ENCODE measurements at regions not wholly inside any gene's neighbourhood (a gene's known extent, or its start where the extent isn't known, plus 50 kb on each side); places are given as distances from the start of the nearest gene placed in this dataset.
"Not testable (repeated sequence)": the region's sequence is repeated elsewhere in the genome, so short reads cannot be mapped to it uniquely, and the experiment has no call there.

DNA sequence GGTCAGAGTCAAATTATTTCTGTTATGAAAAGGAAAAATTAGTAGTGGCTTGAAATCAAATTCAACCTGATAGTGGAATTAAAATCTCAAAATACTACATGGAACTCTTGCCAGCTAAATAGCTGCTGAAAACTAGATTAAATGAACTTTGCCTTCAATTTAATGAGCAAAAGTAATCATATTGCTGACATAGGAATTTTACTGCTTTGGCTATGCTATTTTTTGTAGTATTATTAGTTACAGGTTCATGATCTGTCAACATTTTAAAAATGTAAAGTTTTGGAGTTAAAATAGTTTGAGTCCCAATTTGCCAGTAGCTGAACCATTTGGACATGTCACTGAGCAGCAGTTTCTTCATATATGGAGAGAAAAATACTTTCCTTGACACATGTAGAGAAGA, 81.4 kb downstream of the RERGL start:
- DNase-seq (ENCODE audit: low spot score): no peak

DNA sequence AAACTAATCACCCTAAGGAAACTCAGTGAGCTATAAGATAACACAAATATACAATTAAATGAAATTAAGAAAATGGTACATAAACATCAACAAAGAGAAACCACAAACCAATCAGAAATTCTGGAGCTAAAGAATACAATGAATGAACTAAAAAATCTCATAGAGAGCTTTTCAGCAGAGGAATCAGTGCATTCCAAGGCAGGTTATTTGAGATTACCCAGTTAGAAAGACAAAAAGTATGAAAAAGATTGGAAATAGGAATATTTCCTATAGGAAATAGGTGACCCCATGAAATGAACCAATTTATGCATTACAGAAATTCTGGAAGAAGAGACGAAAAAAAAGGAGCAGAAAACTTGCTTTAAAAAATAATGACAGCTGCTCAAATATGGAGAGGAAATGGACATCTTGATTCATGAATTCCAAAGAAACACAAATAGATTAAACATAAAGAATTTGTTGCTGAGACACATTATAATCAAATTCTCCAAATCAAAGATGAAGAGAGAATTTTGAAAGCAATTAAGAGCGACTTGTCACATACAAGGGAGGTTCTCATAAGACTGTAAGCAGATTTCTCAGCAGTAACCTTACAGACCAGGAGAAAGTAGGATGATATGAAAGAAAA, 90.7 kb downstream of the RERGL start:
- DNase-seq (ENCODE audit: low spot score): no peak

DNA sequence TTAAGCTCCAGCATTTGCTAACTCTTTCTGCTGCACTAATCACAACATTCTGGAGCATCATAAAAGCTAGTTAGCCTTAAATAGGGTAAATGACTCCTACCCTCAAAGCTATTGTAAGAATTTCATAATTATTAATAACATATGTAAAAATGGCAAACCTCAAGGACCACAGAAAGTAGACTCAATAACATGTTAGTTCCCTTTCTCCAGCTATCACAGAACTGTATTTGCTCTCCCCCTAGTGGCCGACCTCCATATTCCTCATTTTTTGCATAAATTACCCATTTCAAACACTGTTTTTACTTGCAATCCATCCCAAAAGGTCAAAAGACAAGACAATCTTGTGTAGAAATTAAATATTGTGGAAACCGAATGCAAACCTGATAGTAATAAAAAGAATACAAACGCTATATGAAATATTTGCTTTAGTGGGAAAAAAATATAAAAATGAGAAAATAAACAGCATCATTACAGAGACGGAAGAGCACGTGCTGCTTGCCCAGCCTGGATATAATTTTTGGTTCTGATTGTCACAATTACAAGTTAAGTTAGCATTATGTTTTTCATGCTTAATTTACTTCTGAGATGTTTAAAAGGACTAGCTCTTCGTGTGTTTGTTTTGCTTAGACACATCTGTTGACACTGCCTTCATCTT, 97.9 kb downstream of the RERGL start:
- DNase-seq (ENCODE audit: low spot score): peak; percentile 36

DNA sequence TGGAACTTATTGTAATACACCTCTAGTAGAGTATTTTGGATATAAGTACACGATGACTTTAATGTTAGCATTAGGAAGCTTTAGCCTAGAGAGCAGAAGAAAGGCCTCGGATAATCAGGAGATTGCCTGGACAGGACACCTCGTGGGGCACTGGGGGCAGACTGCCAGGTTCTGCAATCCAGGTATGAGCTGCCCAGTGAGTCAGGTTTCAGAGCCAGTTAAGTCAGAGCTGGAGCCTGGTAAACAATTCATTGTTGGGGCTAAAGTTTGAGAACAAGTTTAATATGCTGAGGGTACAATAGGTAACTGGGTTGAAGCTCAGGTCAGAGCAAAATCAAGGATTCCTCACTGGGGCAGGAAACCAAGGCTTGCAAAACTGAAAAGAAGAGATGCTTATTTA, 107.4 kb downstream of the RERGL start:
- no peak for DNase-seq (ENCODE audit: low spot score)

DNA sequence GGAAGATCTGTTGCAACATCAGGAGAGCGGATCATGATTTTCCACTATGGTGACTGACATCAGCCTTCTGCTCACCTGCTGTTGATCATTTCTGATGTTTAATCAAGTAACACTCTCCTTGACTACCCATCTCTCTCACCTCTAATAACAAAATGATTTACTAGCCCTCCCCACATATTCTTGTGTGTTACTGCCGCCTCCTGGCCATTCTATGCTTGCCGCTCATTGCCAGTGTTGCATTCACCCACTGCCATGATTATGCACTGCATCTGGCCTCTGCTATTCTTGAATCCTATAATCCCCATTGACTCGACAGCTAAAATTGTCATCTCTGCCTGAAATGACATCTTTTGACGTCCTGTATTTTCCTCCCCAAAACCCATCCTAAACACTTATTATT, 113.8 kb downstream of the RERGL start:
- peak; percentile 27 for DNase-seq (ENCODE audit: low spot score)

DNA sequence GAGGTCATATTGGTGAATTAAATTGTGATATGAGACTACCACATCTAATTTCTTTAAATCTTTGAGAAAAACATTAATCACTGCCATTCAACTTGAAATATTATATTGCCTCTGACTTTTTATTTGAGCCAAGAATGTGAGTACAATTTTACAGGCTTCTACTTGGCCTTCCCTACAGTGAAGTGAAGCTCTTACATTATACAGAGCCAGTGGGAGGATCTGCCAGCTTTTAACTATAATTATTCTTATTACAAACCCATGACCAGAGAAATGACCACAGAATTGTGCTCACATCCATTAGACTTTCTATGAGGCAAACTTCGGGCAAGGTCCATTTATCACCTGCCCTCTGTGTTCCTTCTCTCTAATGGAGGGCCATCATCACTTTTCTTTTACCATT, 114.2 kb downstream of the RERGL start:
- no peak for DNase-seq (ENCODE audit: low spot score)

DNA sequence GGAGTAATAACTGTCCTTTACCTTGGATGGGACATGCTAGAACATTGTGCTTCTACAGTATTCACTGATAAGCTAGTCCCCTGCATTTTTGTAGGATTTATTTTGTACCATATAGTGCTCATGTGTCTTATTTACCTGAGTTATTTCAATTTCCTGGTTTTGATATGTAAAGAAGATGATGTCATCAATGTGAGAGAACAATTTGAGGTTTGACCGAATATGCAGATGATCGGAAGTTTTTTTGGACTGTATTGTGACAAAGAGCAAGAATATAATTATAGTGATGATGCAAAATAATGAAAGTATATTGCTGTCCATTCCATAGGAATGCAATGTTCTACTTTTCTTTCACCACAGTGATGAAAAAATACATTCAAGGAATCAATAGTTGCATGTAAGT, 114.8 kb downstream of the RERGL start:
- DNase-seq (ENCODE audit: low spot score): no peak

DNA sequence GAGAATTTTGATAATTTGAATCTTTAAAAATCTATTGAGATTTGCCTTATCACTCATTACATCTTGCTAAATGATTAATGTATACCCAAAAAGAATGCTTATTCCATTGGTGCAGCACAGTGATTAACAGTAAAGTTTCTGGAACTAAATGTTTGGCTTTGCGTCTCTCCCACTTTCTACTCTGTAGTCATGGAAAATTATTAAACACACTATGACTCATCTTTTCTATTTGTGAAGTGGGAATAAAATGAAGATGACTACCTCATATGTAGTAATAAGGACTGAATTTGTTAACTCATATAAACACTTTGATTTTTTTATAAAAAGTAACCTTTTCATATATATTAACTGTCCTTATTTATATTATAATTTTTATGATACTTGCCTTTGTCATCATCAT, 118.1 kb downstream of the RERGL start:
- no peak for DNase-seq (ENCODE audit: low spot score)

DNA sequence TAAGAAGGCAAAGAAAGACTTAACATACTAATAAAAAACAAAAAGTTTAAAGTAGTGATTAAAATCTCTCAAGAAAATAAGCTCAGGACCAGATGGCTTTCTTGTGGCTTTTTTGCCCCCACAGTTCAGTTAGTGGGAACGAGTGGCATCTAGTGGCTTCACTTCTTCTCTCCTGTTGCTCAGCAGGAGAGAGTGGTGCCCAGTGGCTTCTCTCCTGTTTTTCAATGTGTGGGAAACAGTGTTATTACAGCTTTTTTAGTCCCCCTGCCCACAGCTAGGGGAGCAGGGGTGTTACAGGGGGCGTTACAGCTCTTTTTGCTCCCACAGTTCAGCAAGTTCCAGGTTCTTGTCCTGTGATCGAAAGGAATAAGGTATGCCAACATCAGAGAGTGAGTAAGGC, 135.2 kb downstream of the RERGL start:
- DNase-seq (ENCODE audit: low spot score): no peak

DNA sequence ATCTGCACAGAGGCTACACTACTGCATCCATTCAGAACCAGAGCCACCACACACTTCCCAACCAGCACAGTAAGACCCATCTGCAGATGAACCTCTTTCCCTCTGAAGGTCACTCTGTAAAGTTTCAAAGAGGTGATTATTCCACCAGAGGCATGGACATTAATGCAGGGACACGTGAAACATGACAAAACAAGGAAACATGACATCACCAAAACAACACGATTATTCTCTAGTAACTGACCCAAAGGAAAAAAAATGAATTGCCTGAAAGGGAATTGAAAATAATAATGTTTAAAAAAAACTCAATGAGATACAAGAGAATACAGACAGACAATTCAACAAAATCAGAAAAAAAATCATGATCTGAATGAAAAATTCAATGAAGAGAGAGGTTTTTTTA, 139.1 kb downstream of the RERGL start:
- no peak for DNase-seq (ENCODE audit: low spot score)

DNA sequence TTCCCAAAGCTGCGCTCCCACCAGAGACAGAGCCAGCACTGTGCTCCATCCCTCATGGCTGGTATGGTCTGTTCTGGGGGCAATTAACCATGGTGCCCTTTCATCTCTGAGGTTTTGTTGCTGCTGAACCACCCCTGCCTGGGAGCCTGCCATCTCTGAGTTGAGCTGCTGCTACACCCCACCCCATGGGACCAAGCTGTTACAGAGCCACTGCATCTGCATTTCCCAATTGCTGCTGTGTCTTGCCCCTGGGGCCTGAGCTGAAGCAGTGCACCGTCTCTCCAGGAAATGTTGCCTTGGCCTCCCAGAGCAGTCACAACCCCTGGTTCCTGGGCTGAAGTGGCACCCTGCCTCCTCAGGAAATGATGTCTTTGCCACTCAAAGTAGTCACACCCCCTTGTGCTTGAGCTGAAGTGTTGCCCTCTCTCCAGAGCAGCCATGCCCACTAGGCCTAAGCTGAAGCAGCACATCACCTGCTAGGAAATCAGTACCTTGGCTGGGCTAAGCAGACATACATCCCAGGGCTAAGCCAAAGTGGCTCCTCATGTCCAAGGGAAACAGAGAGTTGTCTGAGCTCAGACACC, 140.3 kb downstream of the RERGL start:
- no peak for DNase-seq (ENCODE audit: low spot score)

DNA sequence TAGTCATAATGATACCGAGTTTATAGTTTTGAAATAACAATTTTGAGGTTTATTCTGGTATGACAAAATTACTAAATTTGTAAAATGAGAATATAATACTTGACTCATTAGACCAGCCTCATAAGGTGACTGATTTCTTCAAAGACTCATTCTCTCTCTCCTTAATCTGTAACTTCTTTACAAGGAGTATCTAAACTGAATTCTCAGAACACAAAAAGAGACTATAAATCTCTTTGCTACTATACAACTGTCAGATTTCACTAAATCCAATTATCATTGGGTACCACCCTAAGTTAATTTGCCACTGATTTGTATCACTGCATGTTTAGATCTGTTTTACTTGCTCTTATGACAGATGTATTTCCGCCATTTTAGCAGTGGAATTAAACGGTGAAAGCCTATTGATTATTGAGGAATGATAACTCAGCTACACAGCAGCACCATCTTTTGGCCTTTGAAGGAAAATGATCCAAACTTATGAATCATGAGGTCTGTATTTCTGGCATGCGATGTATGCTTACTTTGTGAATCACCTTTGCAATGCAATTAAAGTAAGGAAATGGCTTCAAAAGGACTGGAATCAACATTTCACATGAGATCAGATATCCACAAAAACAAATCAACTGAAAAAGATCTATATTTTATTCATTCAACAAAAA, 161.2 kb downstream of the RERGL start:
- DNase-seq (ENCODE audit: low spot score): no peak

DNA sequence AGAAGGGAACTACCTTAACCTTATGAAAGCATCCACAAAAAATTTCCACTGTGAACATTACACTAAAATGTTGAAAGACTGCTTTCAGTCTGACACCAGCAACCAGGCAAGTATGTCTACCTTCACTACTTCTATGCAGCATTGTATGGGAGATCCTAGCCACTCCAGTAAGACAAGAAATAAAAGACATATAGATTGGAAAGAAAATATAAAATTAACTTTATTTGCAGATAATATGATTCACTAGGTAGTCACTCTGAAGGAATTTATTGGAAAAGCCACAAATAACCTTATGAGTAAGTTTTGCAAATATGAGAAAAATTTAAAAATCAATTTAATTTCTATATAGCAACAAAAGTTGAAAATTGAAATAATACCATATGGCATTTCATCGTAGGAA, 172.0 kb downstream of the RERGL start:
- no peak for DNase-seq (ENCODE audit: low spot score)

DNA sequence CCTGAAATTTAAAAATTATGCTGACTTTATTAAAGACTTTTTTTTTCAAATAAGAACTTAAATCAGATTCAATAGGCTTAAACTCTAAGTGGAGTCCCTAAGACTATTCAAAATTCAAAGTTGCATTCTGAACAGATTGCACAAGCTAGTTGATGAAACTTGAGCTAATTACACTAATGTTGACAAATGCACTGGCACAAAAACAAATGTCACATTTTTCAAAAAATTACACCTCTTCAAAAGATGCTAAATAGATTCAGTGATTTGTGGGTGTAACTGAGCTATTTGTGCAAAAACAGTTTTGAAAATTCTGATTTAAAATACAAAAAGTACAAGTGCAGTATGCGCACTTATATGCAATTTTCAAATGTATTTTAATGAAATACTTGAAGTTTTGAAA, 205.4 kb downstream of the RERGL start:
- DNase-seq (ENCODE audit: low spot score): no peak

DNA sequence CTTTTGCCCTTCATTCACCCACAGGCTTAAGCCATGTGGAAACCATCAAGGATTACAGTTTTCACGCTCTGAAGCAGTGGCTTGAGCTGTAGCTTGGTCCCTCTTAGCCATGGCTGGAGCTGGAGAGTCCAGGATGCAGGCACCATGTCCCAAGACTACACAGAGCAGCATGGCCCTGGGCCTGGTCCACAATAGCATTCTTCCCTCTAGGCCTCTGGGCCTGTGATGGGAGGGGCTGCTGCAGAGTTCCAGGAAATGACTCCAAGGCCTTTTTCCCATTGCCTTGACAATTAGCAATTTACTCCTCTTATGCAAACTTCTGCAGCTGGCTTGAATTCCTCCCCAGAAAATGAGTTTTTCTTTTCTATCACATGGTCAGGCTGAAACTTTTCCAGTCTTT, 211.3 kb downstream of the RERGL start:
- DNase-seq (ENCODE audit: low spot score): no peak

DNA sequence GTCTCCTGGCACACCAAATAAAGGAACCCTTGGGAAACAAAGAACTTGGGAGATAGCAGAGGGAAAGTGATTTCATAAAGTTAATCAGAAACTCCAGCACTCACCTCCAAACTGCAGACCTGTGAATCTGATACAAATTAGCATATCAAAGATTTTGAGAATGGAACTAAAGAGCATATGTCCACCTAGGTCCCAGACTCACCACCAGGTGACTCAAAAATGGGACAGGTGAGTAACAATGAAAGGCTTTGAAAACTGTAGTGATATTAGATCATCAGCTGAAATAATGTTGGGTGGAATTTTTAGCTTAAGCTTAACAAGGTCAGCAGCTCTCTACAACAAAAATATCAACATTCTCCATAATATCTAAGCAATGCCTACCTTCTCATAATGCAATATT, 214.8 kb downstream of the RERGL start:
- no peak for DNase-seq (ENCODE audit: low spot score)

DNA sequence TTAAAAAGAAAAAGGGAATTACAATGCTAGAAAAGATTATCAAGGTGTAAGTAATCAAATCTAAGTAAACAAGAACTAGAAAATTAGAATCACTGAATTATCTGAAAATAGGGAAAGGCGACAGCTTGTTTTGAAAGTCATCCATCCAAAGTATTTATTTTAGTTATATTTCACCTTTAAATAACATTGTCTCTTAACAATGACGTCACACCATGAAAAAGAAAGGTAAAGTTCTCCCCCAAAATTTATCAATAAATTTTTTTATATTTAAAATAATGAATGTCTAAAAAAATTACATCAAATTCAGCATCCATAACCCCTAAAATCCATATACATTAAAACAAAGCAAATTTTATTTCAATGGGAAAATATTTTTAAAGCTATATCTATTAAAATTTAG, 223.2 kb downstream of the RERGL start:
- no peak for DNase-seq (ENCODE audit: low spot score)

DNA sequence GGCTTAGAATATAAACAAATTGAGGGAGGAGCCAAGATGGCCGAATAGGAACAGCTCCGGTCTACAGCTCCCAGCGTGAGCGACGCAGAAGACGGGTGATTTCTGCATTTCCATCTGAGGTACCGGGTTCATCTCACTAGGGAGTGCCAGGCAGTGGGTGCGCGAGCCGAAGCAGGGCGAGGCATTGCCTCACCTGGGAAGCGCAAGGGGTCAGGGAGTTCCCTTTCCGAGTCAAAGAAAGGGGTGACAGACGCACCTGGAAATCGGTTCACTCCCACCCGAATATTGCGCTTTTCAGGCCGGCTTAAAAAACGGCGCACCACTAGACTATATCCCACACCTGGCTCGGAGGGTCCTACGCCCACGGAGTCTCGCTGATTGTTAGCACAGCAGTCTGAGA, 234.4 kb downstream of the RERGL start:
- not testable (repeated sequence) for DNase-seq (ENCODE audit: low spot score)

DNA sequence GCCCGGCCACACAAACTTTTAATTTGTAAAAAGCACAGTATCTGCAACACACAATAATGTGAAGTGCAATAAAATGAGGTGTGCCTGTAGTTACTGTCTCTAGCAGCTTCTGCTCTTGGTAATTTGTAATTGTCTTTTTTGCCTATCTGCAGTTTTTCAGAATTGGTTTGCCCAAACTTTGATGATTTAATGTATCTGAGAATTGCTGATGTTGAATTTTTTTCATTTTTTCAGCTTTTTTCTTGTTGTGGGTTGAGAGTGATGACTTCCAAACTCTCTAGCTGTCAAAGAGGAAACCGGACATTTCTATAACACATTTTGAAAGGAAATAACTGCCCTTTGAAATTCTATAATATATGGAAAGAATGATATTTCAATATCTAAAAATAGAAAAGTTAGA, 236.9 kb downstream of the RERGL start:
- no peak for DNase-seq (ENCODE audit: low spot score)

DNA sequence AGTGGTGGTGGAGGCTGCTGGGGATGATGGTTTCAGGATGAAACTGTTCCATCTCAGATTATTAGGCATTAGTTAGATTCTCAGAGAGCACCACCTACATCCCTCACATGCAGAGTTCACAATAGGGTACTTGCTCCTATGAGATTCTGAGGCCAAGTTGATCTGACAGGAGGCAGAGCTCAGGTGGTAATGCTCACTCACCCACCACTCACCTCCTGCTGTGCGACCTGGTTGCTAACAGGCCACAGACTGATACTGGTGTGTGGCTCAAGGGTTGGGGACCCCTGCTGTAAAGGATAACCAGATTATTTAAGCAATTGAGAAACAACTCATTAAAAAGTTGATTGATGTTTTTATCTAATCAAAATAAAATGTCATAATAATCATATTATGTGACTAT, 248.5 kb downstream of the RERGL start:
- DNase-seq (ENCODE audit: low spot score): no peak

DNA sequence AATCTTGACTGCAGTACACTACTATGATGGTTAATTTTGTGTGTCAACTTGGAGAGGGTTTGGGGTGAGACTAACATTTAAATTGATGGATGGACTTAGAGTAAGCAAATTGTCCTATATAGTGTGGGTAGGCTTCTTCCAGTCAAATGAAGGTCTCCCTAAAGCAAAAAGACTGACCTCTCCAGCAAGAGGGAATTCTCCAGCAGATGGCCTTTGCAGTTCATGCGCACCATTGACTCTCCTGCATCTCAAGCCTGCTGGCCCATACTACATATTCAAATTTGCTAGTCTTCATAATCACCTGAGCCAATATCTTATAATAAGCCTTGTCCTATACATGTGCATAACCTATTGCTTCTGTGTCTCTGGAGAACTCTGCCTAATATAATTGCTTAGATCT, 260.2 kb downstream of the RERGL start:
- DNase-seq (ENCODE audit: low spot score): no peak

DNA sequence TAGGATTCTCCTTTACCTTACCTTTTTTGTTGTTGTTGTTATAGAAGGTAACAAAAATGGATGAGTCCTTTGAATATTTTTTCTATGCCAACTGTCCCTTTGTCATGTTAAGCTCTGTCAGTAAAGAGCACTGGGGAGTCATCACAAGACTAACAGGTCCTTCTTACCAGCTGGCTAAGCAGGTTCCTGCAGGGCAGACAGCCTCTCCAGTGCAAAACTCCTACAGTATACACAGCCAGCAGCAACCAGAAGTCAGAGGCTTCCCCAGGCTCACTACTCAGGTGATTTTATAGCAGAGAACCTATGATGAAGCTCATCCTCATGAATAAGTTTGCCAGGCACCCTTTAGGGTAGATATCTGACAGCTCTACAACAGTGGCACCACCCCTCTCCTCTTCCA, 271.1 kb downstream of the RERGL start:
- peak; percentile 14 for DNase-seq (ENCODE audit: low spot score)

DNA sequence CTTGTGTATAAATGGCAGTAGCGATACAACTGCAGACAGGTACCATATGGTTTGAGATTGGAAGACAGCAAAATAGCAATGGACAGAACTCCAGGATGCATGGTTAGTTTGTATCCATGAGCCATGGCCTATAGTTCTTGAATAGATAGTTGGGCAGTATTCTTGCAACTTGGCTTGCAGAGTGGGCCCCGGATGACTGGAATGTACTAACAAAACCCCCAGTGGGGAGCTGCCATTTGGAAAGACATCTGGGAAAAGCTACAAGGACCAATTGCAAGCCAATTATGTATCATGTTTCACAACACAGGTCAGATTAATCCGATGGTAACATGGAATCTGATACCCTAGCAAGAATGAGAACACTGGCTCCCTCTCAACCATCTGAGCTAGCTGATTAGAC, 279.6 kb downstream of the RERGL start:
- DNase-seq (ENCODE audit: low spot score): no peak
